Body of pancreas (tissue), 4 donors: ENCODE measurements at regions not wholly inside any gene's neighbourhood (a gene's known extent, or its start where the extent isn't known, plus 50 kb on each side); places are given as distances from the start of the nearest gene placed in this dataset.

Experiments
- ATAC-seq: fragments of 150-250 bp; one replicate; pipeline ENCODE4 v1.9.1; 2016
- DNase-seq, 4 donors: peaks; one replicate each; pipeline ENCODE4 v3.0.0-alpha.2; 2019
- H3K27ac ChIP-seq, 4 donors: fragments of 200-600 bp; sonication (generic); 1 replicate in 3 of 4; 2 replicates in 1 of 4; pipeline versions ENCODE4 v1.5.1 to v1.6.1; 2016 to 2019; ENCODE audit warnings: mild to moderate bottlenecking in 1 of 4, mixed read lengths in 1 of 4, moderate library complexity in 1 of 4
- H3K27me3 ChIP-seq, 2 donors: fragments of 200-600 bp; sonication (generic); one replicate each; pipeline ENCODE4 v1.6.0; 2016; ENCODE audit warnings: mild to moderate bottlenecking in 1 of 2
- H3K36me3 ChIP-seq, 2 donors: fragments of 200-600 bp; sonication (generic); replicated peaks in 1 of 2; 2 replicates each; pipeline ENCODE4 v1.5.1; 2016; ENCODE audit warnings: low read depth in 2 of 2; ENCODE audit not compliant: insufficient read depth in 1 of 2
- H3K4me1 ChIP-seq: fragments of 200-600 bp; sonication (generic); one replicate; pipeline ENCODE4 v1.6.0; 2016
- H3K4me3 ChIP-seq, 2 donors: fragments of 200-600 bp; sonication (generic); 1 replicate in 1 of 2; 2 replicates in 1 of 2; pipeline ENCODE4 v1.5.1; 2016 to 2019
- H3K9me3 ChIP-seq, 3 donors: fragments of 200-600 bp; sonication (generic); 1 replicate in 2 of 3; 2 replicates in 1 of 3; pipeline ENCODE4 v1.5.1; 2016
- CTCF ChIP-seq, 7 experiments: fragments of 450-650 bp in 4 of 7; fragments of 200-600 bp in 3 of 7; sonication (generic) in 3 of 7; IDR thresholded peaks; one replicate each; pipeline ENCODE4 v1.5.1; 2016 to 2019; ENCODE audit warnings: antibody characterized with exemption in 7 of 7
- POLR2A ChIP-seq, 3 donors: fragments of 450-650 bp; IDR thresholded peaks; one replicate each; pipeline ENCODE4 v1.6.1; 2016; ENCODE audit warnings: antibody characterized with exemption in 3 of 3, mild to moderate bottlenecking in 2 of 3
- WGBS, 2 donors: methylation state at CpG; one replicate each; pipeline ENCODE4 v1.1.5; 2017; 5-methylcytosine and 5-hydroxymethylcytosine counted together
- intact Hi-C: fragments of 100-400 bp; cut with DNase I; formaldehyde crosslinking; loops from one replicate; pipeline ENCODE4 v1.15.1; 2023

- no peaks in the 10 kb centered on the region for H3K27me3 ChIP-seq
- H3K4me3 ChIP-seq: no peak overlapping the region
- ATAC-seq (no peak), DNase-seq (no peak)
- no peaks in the 10 kb centered on the region for H3K36me3 ChIP-seq
- TF ChIP-seq CTCF (IDR thresholded peaks at IDR 0.05): no peak
- no peak for TF ChIP-seq POLR2A (IDR thresholded peaks at IDR 0.05)
- H3K27ac ChIP-seq: no peak overlapping the region
- intact Hi-C loops: no loop called here
- no peaks in the 10 kb centered on the region for H3K9me3 ChIP-seq
- WGBS, 2 donors: 39 to 56% methylated on average over 2 of the region's 2 CpGs
- H3K4me1 ChIP-seq: no peaks in the 10 kb centered on the region
Measured at GRCh38 chr3:82824491-82824890, 1063.0 kb upstream of the GBE1 start.

- Histone ChIP-seq H3K27me3 (no peaks in the 10 kb centered on the region), H3K27ac (no peak overlapping the region), H3K4me1 (no peaks in the 10 kb centered on the region), H3K9me3 (peaks cover 0 to 9% (median 0%) of the 10 kb centered on the region in 3 donors), H3K36me3 (no peaks in the 10 kb centered on the region), H3K4me3 (no peak overlapping the region)
- DNase-seq: no peak
- TF ChIP-seq POLR2A (IDR thresholded peaks at IDR 0.05) (no peak), CTCF (IDR thresholded peaks at IDR 0.05) (no peak)
- intact Hi-C loops: no loop called here
- no peak for ATAC-seq
Measured at GRCh38 chr3:82816086-82816485, 1054.6 kb upstream of the GBE1 start.

GRCh38 chr3:82815417-82816058, 1054.1 kb upstream of the GBE1 start:
- ATAC-seq (no peak), DNase-seq (no peak)
- intact Hi-C loops: no loop called here
- WGBS, 2 donors: 86 to 100% methylated on average over 1 to 2 of the region's 2 CpGs
- Histone ChIP-seq H3K27me3 (no peaks in the 10 kb centered on the region), H3K9me3 (peaks cover 0 to 9% (median 0%) of the 10 kb centered on the region in 3 donors), H3K36me3 (no peaks in the 10 kb centered on the region), H3K4me1 (no peaks in the 10 kb centered on the region), H3K4me3 (no peak overlapping the region), H3K27ac (no peak overlapping the region)
- TF ChIP-seq CTCF (IDR thresholded peaks at IDR 0.05): no peak
- TF ChIP-seq POLR2A (IDR thresholded peaks at IDR 0.05): no peak

- no peak for ATAC-seq
Measured at GRCh38 chr3:82814660-82815059, 1053.2 kb upstream of the GBE1 start.

More at GRCh38 chr3:82814660-82815059, 1053.2 kb upstream of the GBE1 start:
- H3K36me3 ChIP-seq: no peaks in the 10 kb centered on the region
- no peak overlapping the region for H3K4me3 ChIP-seq
- no peaks in the 10 kb centered on the region for H3K27me3 ChIP-seq
- intact Hi-C loops: no loop called here
- no peak for DNase-seq
- WGBS, 2 donors: 75 to 82% methylated on average over 2 of the region's 2 CpGs
- no peak overlapping the region for H3K27ac ChIP-seq
- peaks cover 0 to 9% (median 0%) of the 10 kb centered on the region in 3 donors for H3K9me3 ChIP-seq
- no peak for TF ChIP-seq POLR2A (IDR thresholded peaks at IDR 0.05)
- TF ChIP-seq CTCF (IDR thresholded peaks at IDR 0.05): no peak
- H3K4me1 ChIP-seq: no peaks in the 10 kb centered on the region
